ENCODE measurements at regions not wholly inside any gene's neighbourhood (a gene's known extent, or its start where the extent isn't known, plus 50 kb on each side); places are given as distances from the start of the nearest gene placed in this dataset.
A peak's percentile ranks its signal among the peaks of the same experiment; 100 is the strongest.

GRCh38 chr14:24692382-24693352 is 58.7 kb upstream of the GZMB start:
- DNase-seq, result no peak

DNA sequence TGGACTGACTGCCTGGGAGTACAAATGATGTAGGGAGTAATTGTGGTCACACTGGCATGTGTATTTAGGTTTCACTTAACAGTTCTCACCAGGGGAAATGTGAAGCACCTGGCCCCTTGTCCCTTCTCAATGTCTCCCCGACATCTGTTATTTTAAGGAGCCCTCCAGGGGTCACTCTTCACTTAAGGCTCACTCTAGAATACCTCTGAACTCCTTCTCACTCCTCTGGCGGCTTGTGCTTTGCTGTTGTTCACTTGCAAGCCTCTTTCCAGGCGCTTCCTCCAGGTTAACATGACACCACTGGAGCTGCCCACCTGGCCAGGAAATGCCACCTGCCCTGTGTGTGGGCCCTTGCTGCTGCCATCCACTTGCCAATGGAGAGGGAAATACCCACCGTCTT is 56.5 kb upstream of the GZMB start:
- DNase-seq, result peak; percentile 3

- no peak for DNase-seq
These were observed 54.2 kb upstream of the GZMB start for GRCh38 chr14:24688030-24688658.
